Mucosa of descending colon (tissue), 3 donors: ENCODE measurements at regions not wholly inside any gene's neighbourhood (a gene's known extent, or its start where the extent isn't known, plus 50 kb on each side); places are given as distances from the start of the nearest gene placed in this dataset.
"Not testable (repeated sequence)": the region's sequence is repeated elsewhere in the genome, so short reads cannot be mapped to it uniquely, and the experiment has no call there.

Experiments
- ATAC-seq: fragments of 200-7000 bp; cut with Tn5 transposase; one replicate; pipeline ENCODE4 v1.9.1; 2020; ENCODE audit warnings: mild to moderate bottlenecking, moderate library complexity
- DNase-seq, 3 donors: peaks; one replicate each; pipeline ENCODE4 v3.0.0-alpha.2; 2020
- H3K36me3 ChIP-seq: fragments of 200-600 bp; one replicate; pipeline ENCODE4 v1.8.0; 2021; ENCODE audit warnings: low read depth, mild to moderate bottlenecking
- H3K4me1 ChIP-seq: fragments of 200-600 bp; one replicate; pipeline ENCODE4 v1.8.0; 2021; ENCODE audit warnings: low read depth, mild to moderate bottlenecking
- H3K4me3 ChIP-seq: fragments of 200-600 bp; one replicate; pipeline ENCODE4 v1.8.0; 2021; ENCODE audit warnings: mild to moderate bottlenecking
- H3K9me3 ChIP-seq: fragments of 200-600 bp; one replicate; pipeline ENCODE4 v1.8.0; 2021; ENCODE audit warnings: mild to moderate bottlenecking
- CTCF ChIP-seq: fragments of 200-600 bp; IDR thresholded peaks from one replicate; pipeline ENCODE4 v1.8.0; 2022; ENCODE audit warnings: antibody characterized with exemption, mild to moderate bottlenecking
- intact Hi-C, 2 donors: fragments of 100-400 bp; cut with DNase I in 1 of 2; cut with micrococcal nuclease in 1 of 2; formaldehyde crosslinking; loops; one replicate each; pipeline versions ENCODE4 v1.11.0 to v1.11.1; 2022; cut with DNase I, micrococcal nuclease
- donor health status: DM: no; HTN: no; CAD: no; lungs with moderate emphysema.
- donor health status: DM: no; HTN: no; CAD: no.
- donor health status: DM: no; HTN: yes; CAD: no.

DNA sequence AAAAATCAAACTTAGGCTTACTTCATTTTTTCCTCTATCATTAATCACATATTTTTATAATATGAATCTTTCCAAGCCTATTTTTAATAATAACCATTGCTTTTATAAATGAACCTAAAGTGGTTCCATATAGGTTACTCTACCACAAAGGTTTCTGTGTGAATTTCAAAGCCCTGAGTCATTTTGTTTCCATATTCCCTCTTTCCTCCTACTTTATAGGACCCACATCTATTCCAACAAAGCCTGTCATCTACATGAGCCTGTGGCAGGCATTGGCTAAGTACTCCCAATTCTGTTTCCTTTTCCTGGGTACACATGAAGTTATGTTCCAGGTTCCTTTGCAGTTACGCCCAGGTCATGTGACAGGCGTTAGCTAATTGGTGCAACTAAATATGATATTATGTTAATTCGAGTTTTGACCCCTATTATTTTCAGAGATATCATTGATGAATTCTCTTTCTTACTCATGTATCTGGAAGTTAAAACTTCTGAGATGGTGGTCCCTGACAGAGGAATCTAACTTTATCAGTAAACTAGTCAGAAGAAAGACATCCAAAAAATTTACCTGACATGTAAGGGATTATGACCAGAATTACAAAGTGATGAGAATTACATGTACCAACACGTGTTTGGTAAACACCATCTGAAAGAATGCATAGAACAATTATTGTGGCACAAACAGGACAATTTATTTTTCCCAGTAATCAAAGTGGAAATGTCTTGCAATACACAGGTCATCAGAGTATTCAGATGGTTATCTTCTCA is 1264.0 kb upstream of the CNTN5 start:
- no peak for ATAC-seq
- H3K36me3 ChIP-seq, result no peaks in the 10 kb centered on the region
- H3K9me3 ChIP-seq, result peaks cover 35% of the 10 kb centered on the region
- no peak for DNase-seq
- H3K4me3 ChIP-seq, result no peak overlapping the region
- intact Hi-C loops, result no loop called here
- no peaks in the 10 kb centered on the region for H3K4me1 ChIP-seq
- no peak for TF ChIP-seq CTCF

DNA sequence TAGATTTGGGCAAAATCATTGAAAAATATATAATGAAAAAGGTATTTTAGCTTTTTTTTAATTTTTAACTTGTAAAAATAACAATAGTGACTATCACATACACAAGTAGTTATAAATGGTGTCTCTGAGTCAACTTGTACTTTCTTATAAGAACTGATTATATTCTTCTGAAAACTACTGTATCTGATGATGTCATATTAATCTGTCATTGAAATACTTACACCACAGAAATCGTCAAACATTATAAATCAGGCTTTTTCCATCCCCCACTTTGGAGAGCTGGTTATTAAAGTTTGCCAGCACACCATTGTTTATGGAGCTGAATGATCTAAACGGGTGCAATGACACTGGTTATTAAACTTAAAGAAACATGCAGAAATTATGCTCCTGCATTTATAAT is 1259.6 kb upstream of the CNTN5 start:
- Histone ChIP-seq H3K4me1 (no peaks in the 10 kb centered on the region), H3K9me3 (peaks cover 20% of the 10 kb centered on the region), H3K36me3 (no peaks in the 10 kb centered on the region), H3K4me3 (no peak overlapping the region)
- no peak for TF ChIP-seq CTCF
- no peak for ATAC-seq
- DNase-seq, result no peak
- intact Hi-C loops, result no loop called here

DNA sequence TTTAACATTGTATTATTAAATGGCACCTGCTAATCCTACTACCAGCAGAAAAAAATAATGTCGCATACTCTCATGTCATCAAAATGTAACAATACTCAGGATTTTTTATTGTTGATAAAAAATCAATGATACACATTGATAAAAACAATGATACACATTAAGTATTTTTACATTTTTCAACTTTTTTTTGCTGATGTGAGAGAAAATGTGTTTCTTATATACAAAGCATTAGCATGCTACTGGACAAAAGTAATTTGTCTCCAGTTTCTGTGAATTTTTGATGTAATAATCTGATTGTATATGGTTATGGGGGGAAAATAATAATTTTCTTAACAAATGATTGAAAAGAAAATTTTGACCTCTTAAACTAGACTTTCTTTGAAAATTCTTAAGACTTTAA is 1256.6 kb upstream of the CNTN5 start:
- Histone ChIP-seq H3K4me1 (no peaks in the 10 kb centered on the region), H3K36me3 (no peaks in the 10 kb centered on the region), H3K4me3 (no peak overlapping the region), H3K9me3 (peaks cover 33% of the 10 kb centered on the region)
- DNase-seq (no peak), ATAC-seq (no peak)
- TF ChIP-seq CTCF, result no peak
- intact Hi-C loops, result no loop called here

GRCh38 chr11:97764605-97765004 is 1256.1 kb upstream of the CNTN5 start:
- no peaks in the 10 kb centered on the region for H3K36me3 ChIP-seq
- ATAC-seq, result no peak
- peaks cover 35% of the 10 kb centered on the region for H3K9me3 ChIP-seq
- DNase-seq, result no peak
- intact Hi-C loops, result no loop called here
- no peak for TF ChIP-seq CTCF
- H3K4me3 ChIP-seq, result no peak overlapping the region
- H3K4me1 ChIP-seq, result no peaks in the 10 kb centered on the region

GRCh38 chr11:97770570-97770969 is 1250.2 kb upstream of the CNTN5 start:
- no peaks in the 10 kb centered on the region for H3K36me3 ChIP-seq
- TF ChIP-seq CTCF, result no peak

GRCh38 chr11:97772705-97773104 is 1248.0 kb upstream of the CNTN5 start:
- Histone ChIP-seq H3K4me1 (no peaks in the 10 kb centered on the region), H3K36me3 (no peaks in the 10 kb centered on the region), H3K4me3 (no peak overlapping the region), H3K9me3 (peaks cover 35% of the 10 kb centered on the region)
- ATAC-seq (no peak), DNase-seq (no peak)
- intact Hi-C loops, result no loop called here
- TF ChIP-seq CTCF, result no peak

More at GRCh38 chr11:97770570-97770969, 1250.2 kb upstream of the CNTN5 start:
- H3K4me1 ChIP-seq, result no peaks in the 10 kb centered on the region
- H3K9me3 ChIP-seq, result peaks cover 39% of the 10 kb centered on the region
- ATAC-seq, result no peak
- intact Hi-C loops, result no loop called here
- no peak overlapping the region for H3K4me3 ChIP-seq
- DNase-seq, result no peak

- H3K4me3 ChIP-seq, H3K4me1 ChIP-seq, intact Hi-C loops, ATAC-seq, DNase-seq, H3K36me3 ChIP-seq: not testable (repeated sequence)
- peaks cover 67% of the 10 kb centered on the region for H3K9me3 ChIP-seq
Observed at GRCh38 chr11:97784388-97784787, 1236.4 kb upstream of the CNTN5 start.
